Activated T-cell treated with anti-CD3 and anti-CD28 coated beads, Interleukin-2, amount 50 U/mL, for 72 hours (primary cell): ENCODE measurements at regions not wholly inside any gene's neighbourhood (a gene's known extent, or its start where the extent isn't known, plus 50 kb on each side); places are given as distances from the start of the nearest gene placed in this dataset.
"Not testable (repeated sequence)": the region's sequence is repeated elsewhere in the genome, so short reads cannot be mapped to it uniquely, and the experiment has no call there.

Source experiments
- ATAC-seq, 2 donors: fragments of 150-1000 bp; cut with Tn5 transposase; replicated peaks in 1 of 2; 2 replicates each; pipeline ENCODE4 v1.10.0; 2021; ENCODE audit warnings: moderate library complexity in 2 of 2, mild to moderate bottlenecking in 1 of 2
- DNase-seq, 2 donors: peaks; one replicate each; pipeline ENCODE4 v3.0.0; 2021 to 2022; ENCODE audit warnings: mixed read lengths in 1 of 2
- H3K27ac Mint-ChIP-seq: one replicate; pipeline ENCODE4 v1.8.0; 2022; ENCODE audit warnings: mild to moderate bottlenecking, moderate library complexity, mixed read lengths
- H3K27me3 Mint-ChIP-seq: one replicate; pipeline ENCODE4 v1.8.0; 2022; ENCODE audit warnings: low read depth, mixed read lengths
- H3K36me3 Mint-ChIP-seq, 2 donors: one replicate each; pipeline ENCODE4 v1.8.0; 2022; ENCODE audit warnings: mixed read lengths in 2 of 2, mild to moderate bottlenecking in 1 of 2; ENCODE audit not compliant: insufficient read depth in 2 of 2
- H3K4me1 Mint-ChIP-seq: one replicate; pipeline ENCODE4 v1.8.0; 2022; ENCODE audit warnings: low read depth, mixed read lengths
- H3K4me3 Mint-ChIP-seq, 2 donors: one replicate each; pipeline ENCODE4 v1.8.0; 2022; ENCODE audit warnings: mild to moderate bottlenecking in 2 of 2, mixed read lengths in 2 of 2, moderate library complexity in 2 of 2
- H3K9me3 Mint-ChIP-seq, 2 donors: one replicate each; pipeline ENCODE4 v1.8.0; 2022; ENCODE audit warnings: mixed read lengths in 2 of 2

- Mint-ChIP-seq H3K4me1 (no peaks in the 10 kb centered on the region), H3K4me3 (no peak overlapping the region), H3K27me3 (no peaks in the 10 kb centered on the region), H3K36me3 (peaks cover 16% of the 10 kb centered on the region in 2 donors), H3K9me3 (peaks cover 7 to 17% of the 10 kb centered on the region in 2 donors), H3K27ac (no peak overlapping the region)
- ATAC-seq (no peak), DNase-seq (no peak)
Measured at GRCh38 chr22:11627436-11627797, 3900.6 kb upstream of the OR11H1 start.

DNA sequence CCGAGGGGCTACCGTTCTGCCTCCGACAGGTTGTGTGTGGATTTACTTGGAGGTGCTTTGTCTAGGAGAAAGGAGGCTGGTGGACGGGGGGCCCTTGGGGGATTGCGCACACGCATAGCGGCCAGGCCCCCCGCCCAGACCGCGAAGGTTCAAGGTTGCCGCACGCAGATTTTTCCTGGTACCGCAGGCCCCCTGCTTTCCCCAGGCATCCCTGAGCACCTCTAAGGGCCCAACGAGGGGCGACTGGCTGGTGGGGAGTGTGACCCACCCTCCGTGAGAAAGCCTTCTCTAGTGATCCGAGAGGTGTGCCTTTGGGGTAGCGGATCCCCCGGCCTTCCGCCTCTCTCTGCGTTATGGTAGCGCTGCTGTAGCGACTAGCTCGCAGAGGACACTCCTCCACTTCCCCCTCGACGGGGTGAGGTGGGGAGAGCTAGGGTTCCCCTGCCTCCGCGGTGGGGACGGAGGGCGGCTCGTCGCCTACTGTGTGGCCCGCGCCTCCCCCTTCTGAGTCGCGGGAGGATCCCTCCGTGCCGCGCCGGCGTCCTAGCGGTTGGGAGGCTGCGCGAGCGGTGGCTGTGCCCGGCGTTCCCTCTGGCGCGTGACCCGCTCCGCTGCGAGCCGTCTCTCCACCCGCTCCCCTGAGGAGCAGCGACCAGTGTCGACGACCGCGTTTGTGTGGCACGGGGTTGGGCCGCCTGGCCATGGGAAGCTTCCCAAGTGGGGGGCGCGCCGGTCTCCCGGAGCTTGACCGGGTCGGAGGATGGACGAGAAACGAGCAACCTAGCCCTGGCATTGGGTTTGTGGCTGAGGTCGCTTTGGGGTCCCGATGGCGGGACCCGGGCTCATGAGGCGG is 3900.0 kb upstream of the OR11H1 start:
- DNase-seq (no peak), ATAC-seq (no peak)
- Mint-ChIP-seq H3K4me1 (no peaks in the 10 kb centered on the region), H3K36me3 (peaks cover 16% of the 10 kb centered on the region in 2 donors), H3K4me3 (no peak overlapping the region), H3K27me3 (no peaks in the 10 kb centered on the region), H3K27ac (no peak overlapping the region), H3K9me3 (peaks cover 7 to 17% of the 10 kb centered on the region in 2 donors)

DNA sequence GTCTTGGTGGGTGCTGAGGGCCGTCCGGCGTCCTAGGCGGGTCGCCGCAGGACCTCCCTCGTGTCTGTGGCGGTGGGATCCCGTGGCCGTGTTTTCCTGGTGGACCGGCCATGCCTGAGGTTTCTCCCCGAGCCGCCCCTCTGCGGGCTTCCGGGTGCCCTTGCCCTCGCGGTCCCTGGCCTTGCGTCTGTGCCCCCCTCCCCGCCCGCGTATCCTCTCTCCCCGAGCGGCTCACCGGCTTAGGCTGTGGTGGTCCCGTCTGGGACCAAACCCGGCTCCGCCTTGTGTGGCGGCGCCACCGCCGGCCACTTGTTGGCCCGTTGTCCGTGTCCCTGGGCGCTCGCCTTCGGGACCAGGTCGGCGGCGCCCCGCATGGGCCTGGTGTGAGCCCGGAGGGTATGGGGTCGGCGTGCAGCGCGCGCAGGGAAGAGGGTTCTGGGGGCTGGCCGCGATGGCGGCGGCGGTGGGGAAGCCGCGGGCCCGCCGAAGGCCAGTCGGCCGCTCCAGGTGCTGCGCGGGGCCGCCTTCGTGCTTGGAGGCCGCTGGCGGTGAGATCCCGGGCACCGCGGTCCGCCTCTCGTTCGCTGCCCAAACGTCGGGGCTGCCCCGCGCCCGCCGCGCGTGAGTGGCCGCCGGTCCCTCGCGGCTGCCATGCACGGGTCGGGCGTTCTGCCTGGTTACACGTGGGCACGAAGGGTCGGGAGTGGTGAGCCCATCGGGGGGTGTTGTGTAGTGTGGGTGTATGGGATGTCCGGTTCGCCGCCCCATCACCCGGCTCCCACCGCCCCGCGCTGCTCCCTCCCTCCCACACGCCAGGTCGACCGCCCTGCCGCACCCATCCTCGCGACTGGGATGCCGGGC is 3899.1 kb upstream of the OR11H1 start:
- Mint-ChIP-seq H3K36me3 (peaks cover 16% of the 10 kb centered on the region in 2 donors), H3K27ac (no peak overlapping the region), H3K27me3 (no peaks in the 10 kb centered on the region), H3K4me1 (no peaks in the 10 kb centered on the region), H3K4me3 (no peak overlapping the region), H3K9me3 (peaks cover 6 to 17% of the 10 kb centered on the region in 2 donors)
- DNase-seq (no peak), ATAC-seq (no peak)

DNA sequence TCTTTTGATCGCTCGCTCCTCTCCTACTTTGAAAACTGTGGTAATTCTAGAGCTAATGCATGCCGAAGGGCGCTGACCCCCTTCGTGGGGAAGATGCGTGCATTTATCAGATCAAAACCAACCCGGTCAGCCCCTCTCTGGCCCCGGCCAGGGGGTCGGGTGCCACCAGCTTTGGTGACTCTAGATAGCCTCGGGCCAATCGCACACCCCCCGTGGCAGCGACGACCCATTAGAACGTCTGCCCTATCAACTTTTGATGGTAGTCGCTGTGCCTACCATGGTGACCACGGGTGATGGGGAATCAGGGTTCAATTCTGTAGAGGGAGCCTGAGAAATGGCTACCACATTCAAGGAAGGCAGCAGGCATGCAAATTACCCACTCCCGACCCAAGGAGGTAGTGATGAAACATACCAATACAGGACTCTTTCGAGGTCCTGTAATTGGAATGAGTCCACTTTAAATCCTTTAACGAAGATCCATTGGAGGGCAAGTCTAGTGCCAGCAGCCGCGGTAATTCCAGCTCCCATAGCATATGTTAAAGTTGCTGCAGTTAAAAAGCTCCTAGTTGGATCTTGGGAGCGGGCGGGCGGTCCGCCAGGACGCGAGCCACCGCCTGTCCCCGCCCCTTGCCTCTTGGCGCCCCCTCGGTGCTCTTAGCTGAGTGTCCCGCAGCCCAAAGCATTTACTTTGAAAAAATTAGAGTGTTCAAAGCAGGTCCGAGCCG is 3898.2 kb upstream of the OR11H1 start:
- Mint-ChIP-seq H3K27ac (no peak overlapping the region), H3K27me3 (no peaks in the 10 kb centered on the region), H3K36me3 (peaks cover 16% of the 10 kb centered on the region in 2 donors), H3K4me1 (no peaks in the 10 kb centered on the region), H3K4me3 (no peak overlapping the region), H3K9me3 (peaks cover 6 to 17% of the 10 kb centered on the region in 2 donors)
- ATAC-seq = no peak
- no peak for DNase-seq

DNA sequence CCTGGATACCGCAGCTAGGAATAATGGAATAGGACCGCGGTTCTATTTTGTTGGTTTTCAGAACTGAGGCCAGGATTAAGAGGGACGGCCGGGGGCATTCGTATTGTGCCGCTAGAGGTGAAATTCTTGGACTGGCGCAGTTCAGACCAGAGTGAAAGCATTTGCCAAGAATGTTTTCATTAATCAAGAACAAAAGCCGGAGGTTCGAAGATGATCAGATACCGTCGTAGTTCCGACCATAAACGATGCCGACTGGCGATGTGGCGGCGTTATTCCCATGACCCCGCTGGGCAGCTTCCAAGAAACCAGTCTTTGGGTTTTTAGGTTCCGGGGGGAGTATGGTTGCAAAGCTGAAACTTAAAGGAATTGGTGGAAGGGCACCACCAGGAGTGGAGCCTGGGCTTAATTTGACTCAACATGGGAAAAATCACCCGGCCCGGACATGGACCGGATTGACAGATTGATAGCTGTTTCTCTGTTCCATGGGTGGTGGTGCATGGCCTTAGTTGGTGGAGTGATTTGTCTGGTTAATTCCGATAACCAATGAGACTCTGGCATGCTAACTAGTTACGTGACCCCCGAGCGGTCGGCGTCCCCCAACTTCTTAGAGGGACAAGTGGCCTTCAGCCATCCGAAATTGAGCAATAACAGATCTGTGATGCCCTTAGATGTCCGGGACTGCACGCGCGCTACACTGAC is 3897.5 kb upstream of the OR11H1 start:
- not testable (repeated sequence) for H3K27ac Mint-ChIP-seq, H3K4me3 Mint-ChIP-seq, ATAC-seq, DNase-seq, H3K27me3 Mint-ChIP-seq, H3K4me1 Mint-ChIP-seq
- peaks cover 16% of the 10 kb centered on the region in 2 donors for H3K36me3 Mint-ChIP-seq
- H3K9me3 Mint-ChIP-seq = peaks cover 6 to 17% of the 10 kb centered on the region in 2 donors
